GM19438 (cell line): ENCODE measurements at regions not wholly inside any gene's neighbourhood (a gene's known extent, or its start where the extent isn't known, plus 50 kb on each side); places are given as distances from the start of the nearest gene placed in this dataset.
"Not testable (repeated sequence)": the region's sequence is repeated elsewhere in the genome, so short reads cannot be mapped to it uniquely, and the experiment has no call there.

ENCODE experiments used
- ATAC-seq: cut with Tn5 transposase; IDR thresholded peaks from one replicate; pipeline ENCODE4 v1.9.1; 2021; ENCODE audit warnings: low read depth; ENCODE audit not compliant: unreplicated experiment

GRCh38 chr3:8328967-8329366, 172.7 kb upstream of the LMCD1 start:
- no peak for ATAC-seq

DNA sequence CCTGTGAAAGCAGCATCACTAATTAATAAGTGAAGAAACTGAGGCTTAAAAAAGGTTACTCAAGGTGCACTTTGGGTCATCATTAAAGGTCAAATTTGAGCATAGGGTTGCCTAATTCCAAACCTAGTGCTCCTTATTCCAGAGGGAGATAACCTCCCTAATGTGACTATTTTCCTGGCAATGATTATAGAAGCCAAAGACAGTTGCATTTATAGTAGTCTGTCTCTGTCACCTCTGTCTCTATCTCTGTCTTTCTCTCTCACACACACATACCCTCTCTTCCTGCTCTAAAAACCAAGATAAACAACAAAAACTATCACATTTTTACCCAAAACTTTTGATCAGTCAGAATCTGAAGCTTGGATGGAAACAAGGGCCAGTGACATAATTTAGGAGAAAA, 172.0 kb upstream of the LMCD1 start:
- no peak for ATAC-seq

DNA sequence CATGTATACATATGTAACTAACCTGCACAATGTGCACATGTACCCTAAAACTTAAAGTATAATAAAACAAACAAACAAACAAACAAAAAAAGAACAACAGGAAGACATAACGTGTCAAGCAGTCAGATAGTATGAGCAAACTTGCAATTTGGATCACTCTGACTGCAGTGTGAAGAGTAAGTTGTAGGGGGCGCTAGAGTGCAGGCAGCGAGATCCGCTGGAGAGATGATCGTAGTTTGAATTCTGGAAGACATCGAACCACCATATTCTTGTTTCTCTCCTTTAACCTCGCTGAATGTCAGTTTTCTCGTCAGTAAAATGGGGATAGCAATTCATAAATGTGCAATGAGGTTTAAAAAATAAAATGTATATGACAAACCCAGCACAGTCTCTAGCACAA, 165.2 kb upstream of the LMCD1 start:
- no peak for ATAC-seq

DNA sequence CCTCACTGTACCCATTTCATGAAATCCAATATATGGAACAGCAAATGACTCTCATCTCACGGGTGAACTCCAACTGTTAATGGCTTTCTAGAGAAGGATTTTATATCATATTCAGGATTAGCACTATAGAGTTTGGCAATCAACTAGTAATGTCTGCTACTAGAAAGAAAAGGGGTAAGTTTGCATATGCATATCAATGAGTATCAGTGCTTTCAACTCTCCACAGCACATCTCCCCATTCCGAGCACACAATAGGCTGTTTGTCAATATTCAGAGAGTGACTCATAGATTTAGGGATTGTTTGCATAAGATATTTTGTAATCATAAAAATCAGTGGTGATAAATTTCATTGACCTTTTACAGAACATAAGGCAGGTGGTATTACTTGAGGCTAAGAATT, 163.2 kb upstream of the LMCD1 start:
- no peak for ATAC-seq

- no peak for ATAC-seq
Observed at GRCh38 chr3:8341821-8342247, 159.8 kb upstream of the LMCD1 start.

DNA sequence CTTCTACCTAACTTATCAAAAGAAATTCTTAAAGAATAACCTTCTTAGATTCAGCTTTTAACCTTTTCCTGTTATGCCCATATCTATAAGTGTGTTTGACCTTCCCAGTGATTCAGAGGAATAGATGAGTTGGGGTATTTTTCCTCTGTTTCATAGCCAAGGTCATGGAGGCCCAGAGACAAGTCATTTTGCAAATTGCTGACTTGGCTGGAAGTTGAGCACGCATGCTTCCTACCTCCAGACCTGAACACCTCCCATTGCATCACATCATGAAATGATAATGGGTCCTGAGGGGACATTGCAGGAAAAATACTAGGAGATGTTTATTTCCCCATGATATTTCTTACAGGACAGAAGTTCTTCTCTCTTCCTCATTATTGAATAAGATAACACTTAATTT, 158.6 kb upstream of the LMCD1 start:
- ATAC-seq: no peak

DNA sequence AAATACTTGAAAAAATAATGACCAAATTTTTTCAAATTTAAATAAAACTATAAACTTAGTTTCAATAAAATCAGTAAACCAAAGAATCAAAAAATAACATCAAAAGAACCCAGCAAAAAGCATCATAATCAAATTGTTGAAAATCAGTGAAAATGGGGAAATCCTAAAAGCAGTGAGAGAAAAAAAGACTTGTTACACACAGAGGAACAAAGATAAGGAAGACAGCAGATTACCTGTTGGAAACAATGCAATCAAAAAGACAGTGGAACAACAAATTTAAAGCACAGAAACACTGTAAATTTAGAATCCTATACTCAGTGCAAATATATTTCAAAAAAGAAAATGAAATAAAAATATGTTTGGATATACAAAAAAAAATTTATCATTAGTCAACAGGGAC, 156.2 kb upstream of the LMCD1 start:
- no peak for ATAC-seq

- ATAC-seq: no peak
Observed at GRCh38 chr3:8348076-8348475, 153.5 kb upstream of the LMCD1 start.

DNA sequence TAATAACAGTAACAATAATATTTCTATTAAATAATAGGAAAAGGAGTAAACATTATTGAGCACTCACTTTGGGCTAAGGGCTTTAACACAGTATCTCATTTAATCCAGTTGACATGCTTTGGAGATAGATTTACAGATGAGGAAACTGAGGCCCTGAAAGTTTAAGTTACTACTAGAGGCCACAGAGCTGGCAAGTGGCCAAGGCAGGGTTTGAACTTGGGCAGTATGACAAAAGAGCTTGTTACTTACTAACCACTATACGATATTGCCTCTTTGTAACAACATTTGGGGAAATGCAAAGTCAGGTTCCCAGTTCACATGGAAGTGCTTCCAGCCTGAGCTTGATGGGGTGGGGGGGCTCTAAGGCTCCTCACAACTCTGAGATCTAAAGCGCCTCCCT, 149.1 kb upstream of the LMCD1 start:
- ATAC-seq: no peak

DNA sequence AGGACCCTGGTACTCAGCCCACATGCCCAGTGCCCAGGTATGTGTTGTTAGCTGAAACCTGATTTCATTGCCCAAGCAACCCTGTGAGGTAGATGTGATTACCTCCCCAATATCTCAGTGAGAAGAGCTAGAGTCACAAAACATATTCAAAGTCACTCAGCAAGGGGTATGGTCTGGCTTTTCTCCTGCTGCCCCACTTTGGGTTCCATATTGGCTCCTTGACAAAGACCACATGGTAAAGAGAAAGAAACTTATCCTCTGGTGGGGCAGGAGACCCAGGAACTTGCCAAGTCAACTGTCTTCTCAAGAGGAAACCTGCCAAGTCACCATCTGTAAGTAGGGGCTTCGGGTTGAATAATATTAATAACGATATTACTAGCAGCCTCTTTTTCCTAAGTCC, 148.3 kb upstream of the LMCD1 start:
- ATAC-seq: no peak

GRCh38 chr3:8355346-8355745, 146.3 kb upstream of the LMCD1 start:
- no peak for ATAC-seq

DNA sequence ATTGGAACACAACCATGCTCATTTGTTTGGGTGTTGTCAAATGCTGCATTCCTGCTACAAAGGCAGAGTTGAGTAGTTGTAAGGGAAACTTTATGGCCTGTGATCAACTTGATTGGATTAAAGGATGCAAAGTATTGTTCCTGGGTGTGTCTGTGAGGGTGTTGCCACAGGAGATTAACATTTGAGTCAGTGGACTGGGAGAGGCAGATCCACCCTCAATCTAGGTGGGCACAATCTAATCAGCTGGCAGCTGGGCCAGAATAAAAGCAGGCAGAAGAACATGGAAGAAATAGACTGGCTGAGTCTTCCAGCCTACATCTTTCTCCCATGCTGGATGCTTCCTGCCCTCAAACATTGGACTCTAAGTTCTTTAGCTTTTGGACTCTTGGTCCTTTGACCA, 145.6 kb upstream of the LMCD1 start:
- not testable (repeated sequence) for ATAC-seq

DNA sequence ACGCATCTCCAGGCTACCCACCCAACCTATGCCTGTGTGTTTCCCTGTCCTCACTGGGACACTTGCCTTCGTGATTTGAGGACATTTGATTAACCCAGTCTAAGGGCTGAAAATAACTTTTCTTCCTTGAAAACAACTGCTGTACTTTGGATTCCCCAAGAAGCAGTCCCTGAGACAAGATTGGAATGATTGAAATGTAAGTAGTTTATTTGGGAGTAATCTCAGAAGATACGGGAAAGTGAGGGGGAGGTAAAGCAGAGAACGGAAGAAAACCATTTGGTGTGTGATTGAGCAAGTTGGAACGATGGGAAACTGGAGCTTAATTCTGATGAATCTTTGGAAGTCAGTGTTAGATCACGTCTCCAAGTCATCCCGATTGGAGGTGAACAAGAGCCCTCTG, 143.8 kb upstream of the LMCD1 start:
- no peak for ATAC-seq

DNA sequence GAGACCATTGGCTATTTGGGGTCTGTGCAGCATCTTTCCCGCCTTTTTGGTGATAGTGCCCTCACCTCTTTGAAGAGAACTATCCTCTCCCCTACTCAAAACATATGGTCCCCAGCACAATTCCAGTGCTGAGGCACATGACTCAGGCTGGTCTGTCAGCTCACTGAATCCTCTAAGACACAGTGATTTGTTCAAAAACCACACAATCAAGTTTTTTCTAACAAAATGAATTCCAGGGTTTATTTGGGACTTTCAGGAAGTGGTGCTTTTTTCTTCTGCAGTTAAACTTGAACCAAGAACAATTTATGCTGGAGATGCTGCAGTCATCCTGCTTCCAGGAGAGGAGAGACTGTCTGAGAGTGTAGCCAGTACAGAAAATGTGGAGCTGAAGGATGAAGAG, 142.5 kb upstream of the LMCD1 start:
- no peak for ATAC-seq

DNA sequence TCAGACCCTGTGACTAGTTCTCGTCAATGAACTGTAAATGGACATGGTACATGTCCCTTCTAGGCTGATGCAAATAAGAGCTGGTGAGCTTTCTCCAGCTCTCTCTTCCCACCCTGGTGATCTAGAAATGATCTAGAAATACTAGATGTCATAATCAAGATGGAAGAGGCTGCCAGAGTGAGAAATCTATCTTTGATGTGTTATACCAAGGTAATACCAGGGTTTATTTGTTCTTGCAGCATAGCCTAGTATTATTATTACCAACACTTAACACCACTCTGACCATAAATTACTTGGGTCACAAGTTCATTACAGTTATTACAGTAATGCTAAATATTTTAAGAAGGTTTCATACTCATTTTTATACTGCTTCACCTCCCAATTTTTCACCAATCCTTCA, 138.4 kb upstream of the LMCD1 start:
- no peak for ATAC-seq

GRCh38 chr3:8365541-8365940, 136.1 kb upstream of the LMCD1 start:
- no peak for ATAC-seq

DNA sequence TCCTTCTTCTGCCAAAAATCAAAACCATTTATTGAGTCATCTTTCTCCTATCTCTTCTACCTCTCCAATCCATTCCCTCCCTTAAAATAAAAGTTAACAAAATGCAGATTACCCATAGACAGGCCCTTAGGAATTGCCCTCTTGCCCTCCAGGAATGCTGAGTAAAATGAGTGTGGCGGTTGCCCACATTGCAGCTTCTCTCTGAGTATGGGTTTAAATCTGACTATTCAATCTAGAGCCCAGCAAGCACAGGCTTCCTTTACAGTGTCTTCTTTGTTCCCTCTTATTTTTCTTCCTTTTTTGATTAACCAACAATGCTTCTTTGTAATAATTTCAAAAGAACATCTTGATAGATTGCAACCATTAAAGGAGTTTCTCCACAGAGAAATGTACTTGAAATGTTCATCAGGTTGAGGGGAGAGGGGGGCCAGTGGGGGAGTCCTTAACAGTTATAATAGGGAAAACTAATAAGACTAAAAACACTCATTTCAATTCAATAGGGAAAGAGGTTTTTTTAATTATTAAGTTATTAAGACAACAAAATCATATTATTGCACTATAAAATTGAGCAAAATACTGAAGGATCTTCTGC, 135.3 kb upstream of the LMCD1 start:
- no peak for ATAC-seq

DNA sequence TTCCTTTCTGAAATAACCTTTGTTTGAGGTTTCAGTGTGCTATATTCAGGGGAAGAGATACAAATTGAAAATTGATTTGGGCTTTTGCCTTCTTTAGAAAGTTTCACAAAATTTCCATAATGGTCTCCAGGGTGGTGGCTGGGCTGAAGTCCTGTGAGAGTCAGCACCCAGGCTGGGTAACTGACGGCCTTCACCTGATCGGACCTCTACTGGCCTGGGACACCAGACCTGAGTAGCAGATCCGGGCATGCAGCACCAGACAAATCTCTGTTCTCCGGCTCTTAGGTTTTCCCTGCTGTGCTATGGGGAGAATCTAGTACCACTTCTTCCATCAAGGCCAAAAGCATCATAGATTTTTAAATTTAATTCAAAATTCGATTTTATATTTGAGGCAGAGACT, 133.0 kb upstream of the LMCD1 start:
- ATAC-seq: no peak

GRCh38 chr3:8369638-8370037, 132.0 kb upstream of the LMCD1 start:
- no peak for ATAC-seq

GRCh38 chr3:8371085-8371551, 130.5 kb upstream of the LMCD1 start:
- ATAC-seq: no peak

DNA sequence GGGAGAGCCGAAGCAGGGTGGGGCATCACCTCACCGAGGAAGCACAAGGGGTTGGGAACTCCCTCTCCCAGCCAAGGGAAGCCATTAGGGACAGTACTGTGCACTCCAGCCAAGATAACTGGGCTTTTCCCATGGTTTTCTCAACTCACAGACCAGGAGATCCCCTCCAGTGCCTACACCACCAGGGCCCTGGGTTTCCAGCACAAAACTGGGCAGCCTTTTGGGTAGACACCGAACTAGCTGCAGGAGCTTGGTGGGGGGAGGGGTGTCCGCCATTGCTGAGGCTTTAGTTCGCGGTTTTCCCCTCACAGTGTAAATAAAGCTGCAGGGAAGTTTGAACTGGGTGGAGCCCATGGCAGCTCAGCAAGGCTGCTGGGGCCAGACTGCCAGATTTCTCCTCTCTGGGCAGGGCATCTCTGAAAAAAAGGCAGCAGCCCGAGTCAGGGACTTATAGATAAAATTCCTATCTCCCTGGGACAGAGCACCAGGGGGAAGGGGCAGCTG, 129.6 kb upstream of the LMCD1 start:
- ATAC-seq: no peak

GRCh38 chr3:8380904-8381704, 120.5 kb upstream of the LMCD1 start:
- ATAC-seq: no peak
